HCT116 (cell line): ENCODE measurements at regions not wholly inside any gene's neighbourhood (a gene's known extent, or its start where the extent isn't known, plus 50 kb on each side); places are given as distances from the start of the nearest gene placed in this dataset.
"Not testable (repeated sequence)": the region's sequence is repeated elsewhere in the genome, so short reads cannot be mapped to it uniquely, and the experiment has no call there.

ENCODE experiments used
- ATAC-seq: fragments of 200-7000 bp; cut with Tn5 transposase; 2 replicates; pipeline ENCODE4 v1.9.1; 2020; ENCODE audit warnings: mild to moderate bottlenecking, moderate library complexity
- BruUV-seq: library from RNA; stranded (reverse); fragments of 400-500 nt; replicated peaks from 2 replicates; lab custom pipeline; 2021; lab: Mats Ljungman, UMichigan
- CTCF ChIA-PET: fragments of 300-600 bp; sonication (Branson Sonifier 250); formaldehyde crosslinking; loops from one replicate; lab custom pipeline; 2021; ENCODE audit warnings: antibody characterized with exemption; lab: Charles Lee
- POLR2A ChIA-PET: fragments of 300-600, 350-600 bp; sonication (Branson Sonifier 250); formaldehyde crosslinking; loops from one replicate; lab custom pipeline; 2021; ENCODE audit warnings: antibody characterized with exemption; lab: Charles Lee
- RAD21 ChIA-PET, 2 experiments: fragments of 300-600 bp; sonication (Branson Sonifier 250); formaldehyde crosslinking; loops; one replicate each; lab custom pipeline; 2023; ENCODE audit warnings: low total read pairs in 2 of 2; ENCODE audit not compliant: uncharacterized antibody in 2 of 2, unreplicated experiment in 2 of 2, low non-redundant PET in 1 of 2; lab: Charles Lee
- DNase-seq: peaks from one replicate; pipeline ENCODE4 v3.0.0-alpha.2; 2010; ENCODE audit warnings: low read depth, low spot score
- H2AFZ ChIP-seq: fragments of 200-600 bp; shearing (Covaris generic), sonication (generic); 2 replicates; pipeline ENCODE4 v1.6.1; 2017; ENCODE audit warnings: low read depth, mixed run types, mixed read lengths, antibody characterized with exemption, low read length; ENCODE audit not compliant: poor library complexity, severe bottlenecking
- H3K27ac ChIP-seq: 2 replicates; pipeline ENCODE4 v1.5.1; 2012; ENCODE audit warnings: low read depth, low read length
- H3K27me3 ChIP-seq: fragments of 200-600 bp; sonication (generic); 2 replicates; pipeline ENCODE4 v1.6.1; 2016; ENCODE audit warnings: mixed run types, low read length, mixed read lengths; ENCODE audit not compliant: insufficient read depth
- H3K36me3 ChIP-seq, 2 experiments: fragments of 200-500 bp in 1 of 2; fragments of 200-600 bp in 1 of 2; sonication (Bioruptor generic) in 1 of 2; sonication (generic) in 1 of 2; 2 replicates each; pipeline versions ENCODE4 v1.5.1 to v1.6.1; 2014 to 2016; ENCODE audit warnings: low read length in 2 of 2, inconsistent platforms in 1 of 2, mixed read lengths in 1 of 2, mixed run types in 1 of 2; ENCODE audit not compliant: insufficient read depth in 2 of 2, control insufficient read depth in 1 of 2
- H3K4me1 ChIP-seq, 2 experiments: fragments of 200-600 bp in 1 of 2; sonication (generic) in 1 of 2; 2 replicates each; pipeline versions ENCODE4 v1.5.1 to v1.6.1; 2012 to 2017; ENCODE audit warnings: low read length in 2 of 2, inconsistent platforms in 1 of 2, mild to moderate bottlenecking in 1 of 2, mixed read lengths in 1 of 2, mixed run types in 1 of 2, moderate library complexity in 1 of 2; ENCODE audit not compliant: insufficient read depth in 2 of 2, control insufficient read depth in 1 of 2
- H3K4me2 ChIP-seq: fragments of 200-600 bp; sonication (generic); 2 replicates; pipeline ENCODE4 v1.6.1; 2017; ENCODE audit warnings: mixed run types, low read length, mixed read lengths
- H3K4me3 ChIP-seq, 2 experiments: fragments of 200-600 bp in 1 of 2; sonication (generic) in 1 of 2; replicated peaks in 1 of 2; 2 replicates each; pipeline ENCODE4 v1.5.1; 2011 to 2016; ENCODE audit warnings: low read length in 2 of 2, control low read depth in 1 of 2, low read depth in 1 of 2, mild to moderate bottlenecking in 1 of 2, mixed read lengths in 1 of 2, mixed run types in 1 of 2
- H3K79me2 ChIP-seq: fragments of 200-600 bp; sonication (generic); 2 replicates; pipeline ENCODE4 v1.6.1; 2017; ENCODE audit warnings: mild to moderate bottlenecking, mixed run types, low read length, moderate library complexity, mixed read lengths; ENCODE audit not compliant: insufficient read depth
- H3K9ac ChIP-seq: fragments of 200-600 bp; sonication (generic); 2 replicates; pipeline ENCODE4 v1.6.1; 2016; ENCODE audit warnings: low read length, mixed read lengths
- H3K9me2 ChIP-seq: fragments of 200-600 bp; sonication (generic), shearing (Covaris generic); 2 replicates; pipeline ENCODE4 v1.6.1; 2017; ENCODE audit warnings: mixed run types, mild to moderate bottlenecking, moderate library complexity; ENCODE audit not compliant: insufficient read depth
- H3K9me3 ChIP-seq, 2 experiments: fragments of 200-500 bp in 1 of 2; fragments of 200-600 bp in 1 of 2; sonication (Bioruptor generic) in 1 of 2; sonication (generic) in 1 of 2; 2 replicates each; pipeline ENCODE4 v1.6.1; 2014 to 2017; ENCODE audit warnings: low read length in 2 of 2, mixed read lengths in 2 of 2, inconsistent platforms in 1 of 2, low read depth in 1 of 2, mild to moderate bottlenecking in 1 of 2, mixed run types in 1 of 2, moderate library complexity in 1 of 2; ENCODE audit not compliant: control insufficient read depth in 1 of 2, insufficient read depth in 1 of 2
- H4K20me1 ChIP-seq: fragments of 200-600 bp; sonication (generic), shearing (Covaris generic); 2 replicates; pipeline ENCODE4 v1.6.1; 2017; ENCODE audit warnings: mixed run types, mild to moderate bottlenecking, moderate library complexity; ENCODE audit not compliant: insufficient read depth
- ATF3 ChIP-seq: IDR thresholded peaks from 2 replicates; pipeline ENCODE4 v1.6.1; 2012
- CBX3 ChIP-seq: IDR thresholded peaks from 2 replicates; pipeline ENCODE4 v1.6.1; 2012; ENCODE audit warnings: low read depth
- CEBPB ChIP-seq: IDR thresholded peaks from 2 replicates; pipeline ENCODE4 v1.6.1; 2012; ENCODE audit warnings: low read depth
- CTCF ChIP-seq, 3 experiments: fragments of 200-600 bp in 1 of 3; sonication (generic) in 1 of 3; IDR thresholded peaks in 2 of 3; conservative IDR thresholded peaks in 1 of 3; 2 replicates each; pipeline ENCODE4 v1.5.1; 2012 to 2017; ENCODE audit warnings: low read depth in 2 of 3, low read length in 2 of 3, antibody characterized with exemption in 1 of 3, borderline replicate concordance in 1 of 3, control low read depth in 1 of 3, mild to moderate bottlenecking in 1 of 3, mixed read lengths in 1 of 3, mixed run types in 1 of 3, moderate library complexity in 1 of 3; ENCODE audit not compliant: insufficient read depth in 1 of 3
- RAD21 ChIP-seq: IDR thresholded peaks from 2 replicates; pipeline ENCODE4 v1.6.1; 2012; ENCODE audit warnings: low read depth, mild to moderate bottlenecking
- REST ChIP-seq: IDR thresholded peaks from 2 replicates; pipeline ENCODE4 v1.6.1; 2012; ENCODE audit warnings: low read depth
- SIN3A ChIP-seq: IDR thresholded peaks from 2 replicates; pipeline ENCODE4 v1.6.1; 2012; ENCODE audit warnings: low read depth
- ZNF274 ChIP-seq: fragments of 200-500 bp; sonication (Bioruptor generic); IDR thresholded peaks from 2 replicates; pipeline ENCODE4 v1.6.1; 2014; ENCODE audit warnings: mild to moderate bottlenecking, low read depth, low read length, inconsistent platforms
- intact Hi-C: fragments of 100-400 bp; cut with micrococcal nuclease; formaldehyde crosslinking; loops from 2 replicates; pipeline ENCODE4 v1.10.0; 2022

DNA sequence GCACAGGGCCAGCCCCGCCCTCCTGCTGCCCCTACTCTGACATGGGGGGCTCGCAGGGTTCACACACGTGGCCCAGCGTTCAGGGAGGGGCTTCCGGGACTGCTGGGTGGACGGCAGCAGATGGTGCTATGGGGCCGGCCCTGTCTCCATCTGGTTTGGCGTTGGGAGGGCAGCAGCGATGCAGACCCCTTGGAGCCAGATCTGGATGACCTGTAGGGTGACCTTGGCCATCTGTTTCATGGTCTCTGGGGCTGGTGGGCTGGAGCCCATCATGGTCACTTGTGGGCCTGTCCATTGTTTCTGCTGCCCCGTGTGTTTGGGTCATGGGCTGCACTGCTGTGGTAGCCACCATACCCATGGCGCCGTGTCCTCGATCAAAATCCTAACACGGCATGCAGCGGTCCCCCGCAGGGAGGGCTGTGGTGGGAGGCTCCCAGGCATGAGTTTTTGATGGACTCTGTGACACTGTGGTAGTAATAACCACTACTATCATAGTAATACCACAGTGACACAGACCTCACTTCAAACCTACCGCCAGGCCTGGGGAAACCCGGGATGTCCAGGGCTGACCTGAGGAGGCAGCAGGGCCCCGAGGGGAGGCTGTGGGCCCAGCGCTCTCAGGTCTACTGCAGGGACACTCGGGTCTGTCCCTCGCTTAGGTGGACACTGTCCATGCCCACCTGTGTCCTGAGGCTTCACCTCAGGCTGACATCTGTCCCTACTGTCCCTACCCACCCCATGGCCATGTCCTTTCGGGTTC, 359.4 kb downstream of the TMEM121 start (continued):
- TF ChIP-seq CTCF (IDR thresholded peaks at IDR 0.05 in 2 of 3, conservative IDR thresholded peaks at IDR 0.05 in 1 of 3; ENCODE audit: borderline replicate concordance in 1 of 3, insufficient read depth in 1 of 3, low read depth in 2 of 3, low read length in 2 of 3) = no peak
- TF ChIP-seq SIN3A = no peak
- TF ChIP-seq ZNF274 = no peak
- TF ChIP-seq, all 23 proteins: peak for 0

- H3K79me2 ChIP-seq, ATAC-seq, H2AFZ ChIP-seq, H3K4me2 ChIP-seq, H3K36me3 ChIP-seq, CTCF ChIA-PET, H3K27ac ChIP-seq, H3K4me3 ChIP-seq, H3K9ac ChIP-seq, POLR2A ChIA-PET, BruUV-seq, H3K9me3 ChIP-seq, H3K9me2 ChIP-seq, H4K20me1 ChIP-seq, intact Hi-C loops, DNase-seq, H3K4me1 ChIP-seq, RAD21 ChIA-PET, H3K27me3 ChIP-seq: not testable (repeated sequence)
These were observed 360.4 kb downstream of the TMEM121 start for GRCh38 chr14:105886791-105887191.

DNA sequence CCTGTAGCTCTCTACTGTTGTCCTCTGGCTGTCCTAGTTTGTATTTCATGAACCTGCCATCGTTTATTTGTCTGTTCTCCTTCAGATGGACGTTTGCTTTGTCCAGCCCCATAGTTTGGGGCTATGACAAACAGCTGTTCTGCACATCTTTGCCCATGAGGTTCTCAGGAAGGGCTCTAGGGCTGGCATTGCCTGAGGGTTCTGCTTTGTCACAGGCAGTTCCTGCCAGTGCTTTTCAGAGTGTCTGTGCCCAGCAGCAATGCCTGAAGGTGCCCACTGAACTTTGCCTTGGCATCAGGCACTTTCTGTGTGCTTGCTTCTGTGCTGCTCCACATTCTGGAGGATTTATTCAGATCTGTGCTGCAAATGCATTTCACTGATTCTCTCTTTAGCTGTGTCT, 361.3 kb downstream of the TMEM121 start:
- BruUV-seq = no TSS peak
- TF ChIP-seq CTCF (IDR thresholded peaks at IDR 0.05 in 2 of 3, conservative IDR thresholded peaks at IDR 0.05 in 1 of 3; ENCODE audit: borderline replicate concordance in 1 of 3, insufficient read depth in 1 of 3, low read depth in 2 of 3, low read length in 2 of 3) = no peak
- no peak for TF ChIP-seq RAD21
- TF ChIP-seq CBX3 = no peak
- TF ChIP-seq REST = no peak
- TF ChIP-seq CEBPB = no peak
- TF ChIP-seq ATF3 = no peak

More for the DNA sequence above, 361.3 kb downstream of the TMEM121 start:
- Histone ChIP-seq H4K20me1 (no peaks in the 10 kb centered on the region), H3K27me3 (no peaks in the 10 kb centered on the region), H3K9ac (no peak overlapping the region), H3K9me3 (no peaks in the 10 kb centered on the region), H3K27ac (no peak overlapping the region), H3K9me2 (no peaks in the 10 kb centered on the region), H3K4me1 (no peaks in the 10 kb centered on the region), H2AFZ (no peak overlapping the region), H3K36me3 (no peaks in the 10 kb centered on the region), H3K4me3 (no peak overlapping the region), H3K4me2 (no peak overlapping the region), H3K79me2 (no peaks in the 10 kb centered on the region)
- RAD21 ChIA-PET = no interaction called here
- CTCF ChIA-PET = no interaction called here
- DNase-seq (no peak), ATAC-seq (no peak)
- intact Hi-C loops = no loop called here
- POLR2A ChIA-PET = no interaction called here
